HL-60/S4 (cell line): ENCODE measurements at regions not wholly inside any gene's neighbourhood (a gene's known extent, or its start where the extent isn't known, plus 50 kb on each side); places are given as distances from the start of the nearest gene placed in this dataset.

Source experiments
- in situ Hi-C: fragments of 300-500 bp; cut with MboI; formaldehyde crosslinking; loops from 2 replicates; pipeline ENCODE4 v1.14.3; 2022; ENCODE audit warnings: low sequenced_read_pairs

- in situ Hi-C loops, result no loop called here
Observed at GRCh38 chr20:60863548-60863947, 388.5 kb upstream of the CDH4 start.

DNA sequence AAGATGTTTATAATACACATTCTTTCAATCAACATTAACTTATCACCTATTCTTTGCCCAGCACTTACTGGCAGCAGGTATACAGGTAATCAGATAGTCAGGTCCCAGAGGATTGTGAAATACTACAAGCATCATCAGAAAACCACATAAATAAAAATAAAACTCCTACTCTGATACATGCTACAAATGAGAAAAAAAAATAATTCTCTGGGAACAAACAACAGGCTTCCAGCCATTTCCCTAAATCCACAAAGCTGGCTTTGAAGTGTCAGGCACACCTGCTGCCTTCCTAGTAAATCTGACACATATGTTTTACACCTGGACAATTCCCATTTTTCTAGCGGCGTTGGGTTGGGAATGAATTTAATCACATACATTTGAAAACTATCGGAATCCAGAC, 384.5 kb upstream of the CDH4 start:
- in situ Hi-C loops, result no loop called here

GRCh38 chr20:60868316-60868891, 383.7 kb upstream of the CDH4 start:
- in situ Hi-C loops, result no loop called here

GRCh38 chr20:60869087-60869486, 383.0 kb upstream of the CDH4 start:
- in situ Hi-C loops, result no loop called here

DNA sequence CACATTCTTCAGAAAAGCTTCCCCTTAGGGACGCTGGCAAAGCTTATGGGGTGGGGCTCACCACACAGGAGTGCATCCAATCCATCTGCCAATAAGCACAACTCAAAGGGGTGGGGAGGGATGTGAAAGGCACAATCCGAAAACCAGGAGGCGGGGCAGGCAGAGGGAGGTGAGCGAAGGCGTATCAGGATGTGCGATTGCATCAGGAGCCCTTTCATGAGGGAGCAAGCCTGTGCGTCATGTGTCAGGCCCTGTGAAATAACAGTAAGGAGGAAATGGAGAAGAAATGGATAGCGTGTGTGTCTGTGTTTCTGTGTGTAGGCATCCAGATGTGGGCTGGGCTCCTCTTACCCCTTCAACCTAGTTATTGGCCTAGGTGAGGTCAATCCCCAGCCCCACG, 382.4 kb upstream of the CDH4 start:
- in situ Hi-C loops, result no loop called here

GRCh38 chr20:60870040-60870439, 382.0 kb upstream of the CDH4 start:
- in situ Hi-C loops, result no loop called here

DNA sequence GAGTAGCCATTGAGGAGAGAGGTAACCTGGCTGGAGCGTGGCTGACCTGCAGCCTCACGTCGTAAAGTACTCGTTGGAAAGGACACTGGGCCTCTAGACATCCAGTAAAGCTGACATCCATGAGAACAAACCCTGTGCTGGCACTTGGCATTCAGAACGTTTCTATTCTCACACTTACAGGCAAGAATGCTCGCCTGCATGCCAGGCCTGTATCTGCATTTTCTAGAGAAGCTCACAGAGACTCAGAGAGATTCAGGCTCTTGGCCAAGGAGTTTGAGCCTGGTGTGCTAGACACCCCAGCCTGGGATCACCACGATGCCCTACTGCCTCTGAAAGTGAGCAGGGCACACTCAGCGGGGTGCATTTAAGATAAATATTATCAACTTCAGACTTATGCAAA, 379.8 kb upstream of the CDH4 start:
- in situ Hi-C loops, result no loop called here

- in situ Hi-C loops, result no loop called here
Observed at GRCh38 chr20:60877071-60877857, 374.8 kb upstream of the CDH4 start.

GRCh38 chr20:60882836-60883235, 369.2 kb upstream of the CDH4 start:
- in situ Hi-C loops, result no loop called here

DNA sequence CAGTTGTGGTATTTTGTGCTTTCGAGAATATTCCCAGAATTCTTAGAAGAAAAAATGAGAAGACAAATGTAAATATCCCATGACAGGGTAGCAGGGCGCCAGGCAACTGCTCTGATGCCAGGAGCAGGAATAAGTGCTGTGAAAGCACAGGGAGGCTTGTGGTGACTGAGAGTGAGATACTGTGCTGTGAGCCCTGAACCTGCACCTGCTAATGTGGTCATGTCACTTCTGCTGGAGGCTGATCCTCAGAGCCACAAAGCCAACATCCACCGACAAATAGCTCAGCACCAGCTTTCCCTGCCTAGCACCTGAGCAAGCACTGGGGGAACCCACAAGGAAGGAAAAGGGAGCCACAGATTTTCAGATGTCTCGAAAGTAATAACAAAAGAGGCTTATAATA, 368.6 kb upstream of the CDH4 start:
- in situ Hi-C loops, result no loop called here

- in situ Hi-C loops, result no loop called here
Observed at GRCh38 chr20:60884277-60884676, 367.8 kb upstream of the CDH4 start.

DNA sequence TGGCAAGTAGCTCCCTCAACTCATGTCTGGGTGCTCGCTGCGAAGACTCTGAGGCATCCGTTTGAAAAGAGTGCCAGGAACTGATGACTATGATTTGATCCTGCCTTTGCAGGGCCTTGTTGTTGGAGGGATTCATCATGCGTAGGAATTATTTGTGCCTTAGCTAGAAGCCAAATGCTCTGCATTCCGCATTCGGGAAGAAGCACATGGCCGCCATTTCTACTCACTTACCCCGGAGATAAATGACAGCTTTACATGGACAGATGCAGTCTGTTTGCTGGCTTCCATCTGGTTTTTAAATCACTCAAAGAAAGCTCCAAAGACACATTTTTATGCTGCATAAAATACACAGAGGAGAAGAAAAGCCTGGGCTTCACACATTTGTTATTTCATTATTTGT, 363.3 kb upstream of the CDH4 start:
- in situ Hi-C loops, result no loop called here

DNA sequence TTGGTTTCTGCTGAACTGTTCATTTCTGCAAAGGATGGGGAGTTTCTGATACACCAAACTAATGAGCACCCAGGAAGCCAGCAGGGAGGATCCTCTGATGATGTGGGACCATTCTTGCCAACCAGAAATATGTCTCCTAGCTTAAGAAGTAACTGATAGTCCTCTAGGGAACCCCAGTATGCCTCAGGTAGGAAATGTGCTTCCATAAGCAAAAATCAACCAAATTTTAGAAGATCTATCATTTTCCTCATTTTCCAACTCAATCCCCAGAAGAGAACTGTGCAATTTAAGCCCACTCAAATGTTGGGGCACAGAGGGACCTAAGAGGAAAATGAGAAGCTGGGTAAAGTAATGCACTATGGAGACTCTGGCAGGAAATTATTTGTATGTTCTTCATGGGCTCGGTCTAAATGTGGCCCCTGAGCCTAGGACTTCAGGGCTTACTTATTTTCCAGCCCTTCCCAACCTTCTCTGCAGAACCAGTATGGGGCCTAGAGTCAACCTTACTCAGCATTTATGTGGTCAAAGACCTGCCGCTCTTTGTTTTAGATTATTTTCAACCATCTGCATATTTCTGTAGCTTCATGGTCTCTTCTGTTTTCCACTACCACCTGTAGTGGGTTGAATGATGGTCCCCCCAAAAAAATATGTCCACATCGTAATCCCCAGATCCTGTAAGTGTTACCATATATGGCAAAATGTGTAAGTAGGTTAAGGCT, 359.8 kb upstream of the CDH4 start:
- in situ Hi-C loops, result no loop called here

DNA sequence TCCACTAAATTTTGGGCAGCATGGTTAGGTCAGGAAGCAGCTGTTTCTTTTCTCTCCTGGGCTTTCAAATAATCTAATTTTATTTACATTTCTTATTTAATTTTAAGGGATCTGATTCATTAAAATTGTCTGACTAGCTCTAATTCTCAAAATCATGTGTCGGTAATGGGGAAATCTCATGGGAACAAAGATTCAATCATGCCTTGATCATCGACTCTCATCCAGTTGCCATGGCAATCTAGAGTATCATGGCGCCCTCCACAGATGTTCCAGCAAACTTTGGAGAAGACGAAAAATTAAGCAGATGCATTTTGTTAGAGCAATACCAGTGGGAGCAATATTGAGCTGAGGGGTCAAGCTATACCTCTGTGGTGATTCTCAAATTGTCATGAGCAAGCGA, 358.0 kb upstream of the CDH4 start:
- in situ Hi-C loops, result no loop called here

DNA sequence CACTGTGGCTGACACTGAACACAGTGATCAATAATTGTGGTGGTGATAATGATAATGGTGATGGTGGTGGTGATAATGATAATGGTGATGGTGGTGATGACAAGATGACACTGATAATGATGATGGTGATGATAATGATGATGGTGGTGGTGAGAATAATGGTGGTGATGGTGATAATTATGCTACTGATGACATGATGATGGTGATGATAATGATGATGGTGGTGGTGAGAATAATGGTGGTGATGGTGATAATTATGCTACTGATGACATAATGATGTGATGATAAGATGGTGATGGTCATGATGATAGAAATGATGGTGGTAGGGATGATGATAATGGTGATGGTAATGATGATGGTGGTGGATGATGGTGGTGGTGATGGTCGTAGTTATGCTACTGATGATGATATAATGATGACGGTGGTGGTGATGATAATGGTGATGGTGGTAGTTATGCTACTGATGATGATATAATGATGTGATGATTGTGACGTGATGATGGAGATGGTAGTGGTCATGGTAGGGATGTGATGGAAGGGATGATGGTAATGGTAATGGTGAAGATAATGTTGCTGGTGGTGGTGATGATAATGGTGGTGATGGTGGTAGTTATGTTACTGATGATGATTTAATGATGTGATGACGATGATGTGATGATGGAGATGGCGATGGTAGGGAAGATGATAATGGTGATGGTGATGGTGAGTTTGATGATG, 356.5 kb upstream of the CDH4 start:
- in situ Hi-C loops, result no loop called here

- in situ Hi-C loops, result no loop called here
Observed at GRCh38 chr20:60897976-60898375, 354.1 kb upstream of the CDH4 start.

GRCh38 chr20:60899320-60899719, 352.7 kb upstream of the CDH4 start:
- in situ Hi-C loops, result no loop called here

GRCh38 chr20:60900618-60901017, 351.4 kb upstream of the CDH4 start:
- in situ Hi-C loops, result no loop called here

DNA sequence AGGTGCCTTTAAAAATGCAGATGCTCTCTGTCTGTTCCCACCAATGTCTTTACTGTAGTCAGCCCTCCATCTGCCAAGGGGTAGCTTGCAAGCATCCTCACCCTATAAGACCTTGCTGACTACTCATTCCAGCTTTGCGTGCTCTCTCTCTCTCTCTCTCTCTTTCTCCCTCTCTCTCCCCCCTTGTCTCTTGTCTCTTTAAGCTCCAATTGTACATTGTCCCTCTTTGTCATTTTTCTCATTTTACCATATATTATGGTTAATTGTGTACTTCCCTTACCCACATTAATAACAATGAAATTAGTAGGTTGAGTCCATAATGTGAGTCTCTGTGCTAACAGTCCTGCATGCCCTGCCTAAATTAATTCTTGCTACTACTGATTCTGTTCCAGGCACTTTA, 350.2 kb upstream of the CDH4 start:
- in situ Hi-C loops, result no loop called here

- in situ Hi-C loops, result no loop called here
Observed at GRCh38 chr20:60903325-60903971, 348.6 kb upstream of the CDH4 start.

GRCh38 chr20:60904730-60905129, 347.3 kb upstream of the CDH4 start:
- in situ Hi-C loops, result no loop called here
